Uterus (tissue), 2 donors: ENCODE measurements at regions not wholly inside any gene's neighbourhood (a gene's known extent, or its start where the extent isn't known, plus 50 kb on each side); places are given as distances from the start of the nearest gene placed in this dataset.

Experiments used
- CTCF ChIP-seq, 4 experiments: fragments of 200-600 bp in 2 of 4; fragments of 450-650 bp in 2 of 4; sonication (generic) in 2 of 4; IDR thresholded peaks; one replicate each; pipeline ENCODE4 v1.5.1; 2016 to 2019; ENCODE audit warnings: antibody characterized with exemption in 4 of 4, mild to moderate bottlenecking in 2 of 4, moderate library complexity in 1 of 4
- POLR2A ChIP-seq, 2 donors: fragments of 450-650 bp; IDR thresholded peaks; one replicate each; pipeline ENCODE4 v1.6.1; 2016; ENCODE audit warnings: antibody characterized with exemption in 2 of 2, mild to moderate bottlenecking in 1 of 2, moderate library complexity in 1 of 2

- TF ChIP-seq CTCF (IDR thresholded peaks at IDR 0.05): no peak
- no peak for TF ChIP-seq POLR2A (IDR thresholded peaks at IDR 0.05)
Observed at GRCh38 chr2:64376926-64377325, 77.0 kb upstream of the LGALSL start.
